KMS-11 (cell line): ENCODE measurements at regions not wholly inside any gene's neighbourhood (a gene's known extent, or its start where the extent isn't known, plus 50 kb on each side); places are given as distances from the start of the nearest gene placed in this dataset.

ENCODE experiments used
- H2AFZ ChIP-seq: fragments of 200-600 bp; sonication (generic); 2 replicates; pipeline ENCODE4 v1.6.1; 2016; ENCODE audit warnings: antibody characterized with exemption, mixed run types, low read depth
- H3K27ac ChIP-seq: fragments of 200-600 bp; sonication (generic); 2 replicates; pipeline ENCODE4 v1.6.1; 2016; ENCODE audit warnings: mild to moderate bottlenecking, mixed run types
- H3K27me3 ChIP-seq: fragments of 200-600 bp; sonication (generic); 2 replicates; pipeline ENCODE4 v1.6.1; 2017; ENCODE audit warnings: mild to moderate bottlenecking, low read depth, mixed run types, moderate library complexity; ENCODE audit not compliant: insufficient read depth
- H3K36me3 ChIP-seq: fragments of 200-600 bp; sonication (generic); 2 replicates; pipeline ENCODE4 v1.6.1; 2017; ENCODE audit warnings: mild to moderate bottlenecking, mixed run types; ENCODE audit not compliant: insufficient read depth
- H3K4me1 ChIP-seq: fragments of 200-600 bp; sonication (generic); 2 replicates; pipeline ENCODE4 v1.6.1; 2016; ENCODE audit warnings: mild to moderate bottlenecking, low read depth, mixed run types; ENCODE audit not compliant: poor library complexity, severe bottlenecking
- H3K4me2 ChIP-seq: fragments of 200-600 bp; sonication (generic); 2 replicates; pipeline ENCODE4 v1.7.0; 2016; ENCODE audit warnings: mild to moderate bottlenecking, mixed run types
- H3K4me3 ChIP-seq: fragments of 200-600 bp; sonication (generic); IDR thresholded peaks from 2 replicates; pipeline ENCODE4 v1.6.1; 2017; ENCODE audit warnings: low read depth, low read length, mixed read lengths; ENCODE audit not compliant: insufficient read depth
- H3K79me2 ChIP-seq: fragments of 200-600 bp; sonication (generic); 2 replicates; pipeline ENCODE4 v1.6.1; 2016; ENCODE audit warnings: low read depth, mixed run types; ENCODE audit not compliant: insufficient read depth
- H3K9ac ChIP-seq: fragments of 200-600 bp; sonication (generic); 2 replicates; pipeline ENCODE4 v1.6.1; 2016; ENCODE audit warnings: mild to moderate bottlenecking, mixed run types
- H4K20me1 ChIP-seq: fragments of 200-600 bp; sonication (generic); 2 replicates; pipeline ENCODE4 v1.6.1; 2016; ENCODE audit warnings: mild to moderate bottlenecking, mixed run types; ENCODE audit not compliant: insufficient read depth
- TF ChIP-seq, protein P1 (sequence below): fragments of 200-600 bp; sonication (generic); conservative IDR thresholded peaks from 2 replicates; pipeline ENCODE4 v1.6.1; 2017; ENCODE audit warnings: low read depth, mild to moderate bottlenecking, antibody characterized with exemption, low read length, moderate library complexity, mixed read lengths

DNA sequence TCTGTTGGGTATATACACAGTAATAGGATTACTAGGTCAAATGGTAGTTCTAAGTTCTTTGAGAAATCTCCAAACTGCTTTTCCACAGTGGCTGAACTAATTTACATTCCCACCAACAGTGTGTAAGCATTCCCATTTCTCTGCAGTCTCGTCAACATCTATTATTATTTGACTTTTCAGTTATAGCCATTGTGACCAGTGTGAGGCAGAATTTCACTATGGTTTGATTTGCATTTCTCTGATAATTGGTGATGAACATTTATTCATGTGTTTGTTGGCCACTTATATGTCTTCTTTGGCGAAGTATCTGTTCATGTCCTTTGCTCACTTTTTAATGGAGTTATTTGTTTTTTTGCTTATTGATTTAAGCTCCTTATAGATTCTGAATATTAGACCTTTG, 596.2 kb upstream of the DAB2 start:
- no peak overlapping the region for H3K4me2 ChIP-seq
- no peak overlapping the region for H3K4me3 ChIP-seq
- H3K36me3 ChIP-seq = no peaks in the 10 kb centered on the region
- H3K4me1 ChIP-seq = no peaks in the 10 kb centered on the region
- TF ChIP-seq, protein P1, sequence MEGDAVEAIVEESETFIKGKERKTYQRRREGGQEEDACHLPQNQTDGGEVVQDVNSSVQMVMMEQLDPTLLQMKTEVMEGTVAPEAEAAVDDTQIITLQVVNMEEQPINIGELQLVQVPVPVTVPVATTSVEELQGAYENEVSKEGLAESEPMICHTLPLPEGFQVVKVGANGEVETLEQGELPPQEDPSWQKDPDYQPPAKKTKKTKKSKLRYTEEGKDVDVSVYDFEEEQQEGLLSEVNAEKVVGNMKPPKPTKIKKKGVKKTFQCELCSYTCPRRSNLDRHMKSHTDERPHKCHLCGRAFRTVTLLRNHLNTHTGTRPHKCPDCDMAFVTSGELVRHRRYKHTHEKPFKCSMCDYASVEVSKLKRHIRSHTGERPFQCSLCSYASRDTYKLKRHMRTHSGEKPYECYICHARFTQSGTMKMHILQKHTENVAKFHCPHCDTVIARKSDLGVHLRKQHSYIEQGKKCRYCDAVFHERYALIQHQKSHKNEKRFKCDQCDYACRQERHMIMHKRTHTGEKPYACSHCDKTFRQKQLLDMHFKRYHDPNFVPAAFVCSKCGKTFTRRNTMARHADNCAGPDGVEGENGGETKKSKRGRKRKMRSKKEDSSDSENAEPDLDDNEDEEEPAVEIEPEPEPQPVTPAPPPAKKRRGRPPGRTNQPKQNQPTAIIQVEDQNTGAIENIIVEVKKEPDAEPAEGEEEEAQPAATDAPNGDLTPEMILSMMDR = no peak
- no peak overlapping the region for H2AFZ ChIP-seq
- no peak overlapping the region for H3K9ac ChIP-seq
- H3K79me2 ChIP-seq = no peaks in the 10 kb centered on the region
- no peaks in the 10 kb centered on the region for H4K20me1 ChIP-seq
- H3K27me3 ChIP-seq = no peaks in the 10 kb centered on the region
- no peak overlapping the region for H3K27ac ChIP-seq

DNA sequence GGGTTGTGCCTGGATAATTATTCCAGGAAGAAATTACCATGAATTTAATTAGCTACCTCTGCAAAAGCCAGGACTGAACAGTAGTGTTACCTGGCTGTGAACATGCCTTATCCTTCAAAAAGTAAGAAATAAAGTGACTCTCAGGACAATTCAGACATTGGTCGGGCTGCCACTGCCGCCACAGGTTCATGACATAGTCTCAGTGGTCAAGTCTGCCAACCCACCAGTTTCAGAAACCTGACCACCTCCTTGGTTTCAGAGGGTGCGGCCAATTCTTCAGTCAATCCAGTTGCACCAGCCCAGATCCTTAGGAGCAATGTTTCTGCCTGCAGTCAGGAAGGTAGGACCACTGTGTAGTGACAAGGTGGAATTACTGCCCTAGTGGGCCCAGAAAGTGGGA, 593.1 kb upstream of the DAB2 start:
- TF ChIP-seq, protein P1 = no peak
- H2AFZ ChIP-seq = no peak overlapping the region
- no peak overlapping the region for H3K27ac ChIP-seq
- H3K9ac ChIP-seq = no peak overlapping the region
- no peaks in the 10 kb centered on the region for H3K79me2 ChIP-seq
- no peaks in the 10 kb centered on the region for H3K27me3 ChIP-seq
- no peaks in the 10 kb centered on the region for H3K4me1 ChIP-seq
- no peak overlapping the region for H3K4me2 ChIP-seq
- H3K36me3 ChIP-seq = no peaks in the 10 kb centered on the region
- no peaks in the 10 kb centered on the region for H4K20me1 ChIP-seq
- no peak overlapping the region for H3K4me3 ChIP-seq

DNA sequence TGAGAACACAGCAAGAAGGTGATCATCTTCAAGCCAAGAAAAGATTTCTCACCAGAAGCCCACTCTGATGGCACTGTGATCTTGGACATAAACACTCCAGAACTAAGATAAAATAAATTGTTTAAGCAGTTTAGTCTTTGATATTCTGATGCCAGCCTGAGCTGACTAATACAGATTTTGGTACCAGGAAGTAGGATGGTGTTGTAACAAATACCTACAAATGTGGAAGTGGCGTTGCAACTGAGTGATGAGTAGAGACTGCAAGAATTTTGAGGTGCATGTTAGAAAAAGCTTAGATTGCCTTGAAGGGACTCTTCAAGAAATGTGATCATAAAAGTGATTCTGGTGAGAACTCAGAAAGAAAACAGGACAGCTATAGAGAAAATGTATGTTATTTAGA, 592.4 kb upstream of the DAB2 start:
- Histone ChIP-seq H3K36me3 (no peaks in the 10 kb centered on the region), H2AFZ (no peak overlapping the region), H3K27me3 (no peaks in the 10 kb centered on the region), H4K20me1 (no peaks in the 10 kb centered on the region), H3K27ac (no peak overlapping the region), H3K4me3 (no peak overlapping the region), H3K79me2 (no peaks in the 10 kb centered on the region), H3K9ac (no peak overlapping the region), H3K4me2 (no peak overlapping the region), H3K4me1 (no peaks in the 10 kb centered on the region)
- TF ChIP-seq, protein P1 = no peak

DNA sequence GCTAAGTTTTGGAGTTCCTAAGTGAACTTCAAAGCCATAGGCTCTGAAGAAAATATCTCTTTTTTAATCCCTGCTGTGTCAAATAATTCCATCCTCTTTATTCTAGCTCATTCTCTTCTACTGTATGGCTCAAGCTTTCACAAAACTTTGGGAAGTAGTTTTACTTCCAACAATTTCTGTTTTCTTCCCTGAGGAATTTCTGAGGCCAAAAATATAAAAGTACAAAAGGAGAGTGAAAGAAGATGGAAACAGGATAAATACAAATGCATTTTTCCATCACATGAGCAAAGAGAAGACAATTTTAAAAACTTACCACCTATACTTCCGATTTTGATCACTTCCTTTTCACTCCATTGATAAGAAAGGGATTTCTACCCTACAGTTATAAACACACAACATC, 585.7 kb upstream of the DAB2 start:
- no peaks in the 10 kb centered on the region for H4K20me1 ChIP-seq

More for the DNA sequence above, 585.7 kb upstream of the DAB2 start:
- H3K4me1 ChIP-seq = no peaks in the 10 kb centered on the region
- no peak overlapping the region for H2AFZ ChIP-seq
- no peak overlapping the region for H3K4me3 ChIP-seq
- no peak overlapping the region for H3K4me2 ChIP-seq
- H3K36me3 ChIP-seq = no peaks in the 10 kb centered on the region
- H3K79me2 ChIP-seq = no peaks in the 10 kb centered on the region
- no peaks in the 10 kb centered on the region for H3K27me3 ChIP-seq
- H3K9ac ChIP-seq = no peak overlapping the region
- TF ChIP-seq, protein P1 = no peak
- no peak overlapping the region for H3K27ac ChIP-seq
